Astrocyte (in vitro differentiated cells and primary cell): ENCODE measurements at regions not wholly inside any gene's neighbourhood (a gene's known extent, or its start where the extent isn't known, plus 50 kb on each side); places are given as distances from the start of the nearest gene placed in this dataset.

Experiments used
- DNase-seq: peaks from one replicate; pipeline ENCODE4 v3.0.0-alpha.2; 2010; ENCODE audit warnings: low read depth
- FAIRE-seq: peaks from 2 replicates; lab custom pipeline; 2011; peaks lifted over from hg19 to GRCh38; lab: Jason Lieb, UNC
- H2AFZ ChIP-seq: 2 replicates; pipeline ENCODE4 v1.6.0; 2012; ENCODE audit warnings: low read depth, low read length, inconsistent platforms
- H3K27ac ChIP-seq: 2 replicates; pipeline ENCODE4 v1.5.1; 2011; ENCODE audit warnings: low read depth, low read length, inconsistent platforms
- H3K27me3 ChIP-seq: 2 replicates; pipeline ENCODE4 v1.6.0; 2011; ENCODE audit warnings: low read length, inconsistent platforms; ENCODE audit not compliant: insufficient read depth
- H3K36me3 ChIP-seq: 2 replicates; pipeline ENCODE4 v1.5.1; 2011; ENCODE audit warnings: low read length, inconsistent platforms; ENCODE audit not compliant: insufficient read depth
- H3K4me1 ChIP-seq: 2 replicates; pipeline ENCODE4 v1.5.1; 2011; ENCODE audit warnings: low read length, inconsistent platforms; ENCODE audit not compliant: insufficient read depth
- H3K4me2 ChIP-seq: 2 replicates; pipeline ENCODE4 v1.6.0; 2012; ENCODE audit warnings: low read length, inconsistent platforms
- H3K4me3 ChIP-seq: 2 replicates; pipeline ENCODE4 v1.5.1; 2011; ENCODE audit warnings: low read depth, mild to moderate bottlenecking, low read length, inconsistent platforms; ENCODE audit not compliant: insufficient read depth
- H3K79me2 ChIP-seq: 2 replicates; pipeline ENCODE4 v1.6.0; 2012; ENCODE audit warnings: mild to moderate bottlenecking, low read length, inconsistent platforms; ENCODE audit not compliant: insufficient read depth
- H3K9ac ChIP-seq: 2 replicates; pipeline ENCODE4 v1.6.0; 2012; ENCODE audit warnings: mild to moderate bottlenecking, low read length, inconsistent platforms
- H3K9me3 ChIP-seq: 2 replicates; pipeline ENCODE4 v1.5.1; 2012; ENCODE audit warnings: low read depth, mild to moderate bottlenecking, low read length, inconsistent platforms; ENCODE audit not compliant: insufficient read depth
- H4K20me1 ChIP-seq: 2 replicates; pipeline ENCODE4 v1.6.0; 2012; ENCODE audit warnings: low read length, inconsistent platforms; ENCODE audit not compliant: insufficient read depth
- H3K27ac Mint-ChIP-seq: one replicate; pipeline ENCODE4 v1.8.0; 2021; ENCODE audit warnings: mild to moderate bottlenecking, mixed read lengths; ENCODE audit not compliant: unreplicated experiment
- H3K27me3 Mint-ChIP-seq: one replicate; pipeline ENCODE4 v1.8.0; 2021; ENCODE audit warnings: low read depth, mixed read lengths; ENCODE audit not compliant: unreplicated experiment
- H3K36me3 Mint-ChIP-seq: one replicate; pipeline ENCODE4 v1.8.0; 2021; ENCODE audit warnings: low read depth, mixed read lengths; ENCODE audit not compliant: unreplicated experiment
- H3K4me1 Mint-ChIP-seq: one replicate; pipeline ENCODE4 v1.8.0; 2021; ENCODE audit warnings: low read depth, mixed read lengths; ENCODE audit not compliant: unreplicated experiment
- H3K4me3 Mint-ChIP-seq: one replicate; pipeline ENCODE4 v1.8.0; 2021; ENCODE audit warnings: mild to moderate bottlenecking, moderate library complexity, mixed read lengths; ENCODE audit not compliant: unreplicated experiment
- H3K9me3 Mint-ChIP-seq: one replicate; pipeline ENCODE4 v1.8.0; 2021; ENCODE audit warnings: mild to moderate bottlenecking, mixed read lengths; ENCODE audit not compliant: unreplicated experiment
- EZH2 ChIP-seq: IDR thresholded peaks from 2 replicates; pipeline ENCODE4 v1.6.1; 2012; ENCODE audit warnings: mild to moderate bottlenecking, low read length, inconsistent platforms; ENCODE audit not compliant: insufficient read depth
- TF ChIP-seq, protein P1 (sequence below): IDR thresholded peaks from 2 replicates; pipeline ENCODE4 v1.5.1; 2011; ENCODE audit warnings: low read depth, mild to moderate bottlenecking, inconsistent platforms, low read length, moderate library complexity; ENCODE audit not compliant: insufficient read depth

- H3K4me3 Mint-ChIP-seq, result no peak overlapping the region
- H3K9me3 Mint-ChIP-seq, result no peaks in the 10 kb centered on the region
- FAIRE-seq (no peak), DNase-seq (no peak)
- no peak overlapping the region for H3K27ac Mint-ChIP-seq
- Histone ChIP-seq H3K36me3 (no peaks in the 10 kb centered on the region), H3K27ac (no peak overlapping the region), H3K27me3 (no peaks in the 10 kb centered on the region), H2AFZ (no peak overlapping the region), H4K20me1 (no peaks in the 10 kb centered on the region), H3K9me3 (no peaks in the 10 kb centered on the region), H3K4me3 (no peak overlapping the region), H3K79me2 (no peaks in the 10 kb centered on the region), H3K4me2 (no peak overlapping the region), H3K4me1 (no peaks in the 10 kb centered on the region), H3K9ac (no peak overlapping the region)
- TF ChIP-seq, protein P1, sequence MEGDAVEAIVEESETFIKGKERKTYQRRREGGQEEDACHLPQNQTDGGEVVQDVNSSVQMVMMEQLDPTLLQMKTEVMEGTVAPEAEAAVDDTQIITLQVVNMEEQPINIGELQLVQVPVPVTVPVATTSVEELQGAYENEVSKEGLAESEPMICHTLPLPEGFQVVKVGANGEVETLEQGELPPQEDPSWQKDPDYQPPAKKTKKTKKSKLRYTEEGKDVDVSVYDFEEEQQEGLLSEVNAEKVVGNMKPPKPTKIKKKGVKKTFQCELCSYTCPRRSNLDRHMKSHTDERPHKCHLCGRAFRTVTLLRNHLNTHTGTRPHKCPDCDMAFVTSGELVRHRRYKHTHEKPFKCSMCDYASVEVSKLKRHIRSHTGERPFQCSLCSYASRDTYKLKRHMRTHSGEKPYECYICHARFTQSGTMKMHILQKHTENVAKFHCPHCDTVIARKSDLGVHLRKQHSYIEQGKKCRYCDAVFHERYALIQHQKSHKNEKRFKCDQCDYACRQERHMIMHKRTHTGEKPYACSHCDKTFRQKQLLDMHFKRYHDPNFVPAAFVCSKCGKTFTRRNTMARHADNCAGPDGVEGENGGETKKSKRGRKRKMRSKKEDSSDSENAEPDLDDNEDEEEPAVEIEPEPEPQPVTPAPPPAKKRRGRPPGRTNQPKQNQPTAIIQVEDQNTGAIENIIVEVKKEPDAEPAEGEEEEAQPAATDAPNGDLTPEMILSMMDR, result no peak
- TF ChIP-seq EZH2, result no peak
- no peaks in the 10 kb centered on the region for H3K36me3 Mint-ChIP-seq
- H3K4me1 Mint-ChIP-seq, result peaks cover 6% of the 10 kb centered on the region
- H3K27me3 Mint-ChIP-seq, result peaks cover 10% of the 10 kb centered on the region
These were observed 61.3 kb upstream of the MYLIP start for GRCh38 chr6:16067568-16067967.

DNA sequence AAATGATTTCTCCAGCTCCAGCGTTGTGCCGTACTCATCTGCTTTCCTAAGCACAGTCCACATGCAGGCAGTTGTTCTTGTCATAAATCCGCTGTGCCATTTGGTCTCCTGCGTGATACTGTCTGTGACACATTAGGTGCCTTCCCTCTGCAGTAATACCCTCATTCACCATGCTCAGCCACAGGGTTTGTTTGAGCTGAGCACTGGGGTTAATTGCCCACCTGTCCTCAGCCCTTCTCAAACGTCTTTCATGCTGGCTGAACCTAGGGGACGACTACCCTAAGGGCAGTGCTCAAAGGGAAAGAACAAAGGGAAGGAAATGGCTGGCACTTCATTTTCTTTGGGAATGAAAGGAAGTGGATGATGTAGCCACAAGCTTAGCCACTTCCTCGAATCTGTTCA lies 64.2 kb upstream of the MYLIP start:
- Histone ChIP-seq H3K79me2 (no peaks in the 10 kb centered on the region), H3K27ac (no peak overlapping the region), H3K27me3 (no peaks in the 10 kb centered on the region), H4K20me1 (no peaks in the 10 kb centered on the region), H2AFZ (no peak overlapping the region), H3K4me1 (no peaks in the 10 kb centered on the region), H3K9ac (no peak overlapping the region), H3K4me3 (no peak overlapping the region), H3K36me3 (no peaks in the 10 kb centered on the region), H3K4me2 (no peak overlapping the region), H3K9me3 (no peaks in the 10 kb centered on the region)
- H3K36me3 Mint-ChIP-seq, result no peaks in the 10 kb centered on the region
- DNase-seq, result no peak
- no peak overlapping the region for H3K4me3 Mint-ChIP-seq
- H3K27ac Mint-ChIP-seq, result no peak overlapping the region
- FAIRE-seq, result no peak
- H3K9me3 Mint-ChIP-seq, result no peaks in the 10 kb centered on the region
- H3K4me1 Mint-ChIP-seq, result peaks cover 6% of the 10 kb centered on the region
- H3K27me3 Mint-ChIP-seq, result peaks cover 5% of the 10 kb centered on the region
- TF ChIP-seq, protein P1, result no peak
- TF ChIP-seq EZH2, result no peak

DNA sequence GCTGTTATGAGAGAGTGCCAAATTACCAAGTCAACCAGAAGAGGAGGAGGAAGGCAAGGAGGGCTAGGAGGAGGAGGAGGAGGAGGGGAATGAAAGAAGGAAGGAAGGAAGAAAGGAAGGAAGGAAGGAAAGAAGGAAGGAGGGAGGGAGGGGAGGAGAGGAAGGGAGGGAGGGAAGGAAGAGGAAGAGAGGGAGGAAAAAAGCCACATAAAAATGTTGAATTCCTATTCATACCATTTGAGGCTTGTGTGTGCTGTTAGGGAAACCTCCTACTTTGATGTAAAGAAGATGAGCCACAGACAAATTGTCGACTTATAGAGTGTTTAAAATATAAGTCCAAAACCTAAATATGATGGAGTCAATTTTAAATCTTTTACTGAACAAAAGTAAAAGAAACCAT lies 65.3 kb upstream of the MYLIP start:
- TF ChIP-seq, protein P1, result no peak
- no peak for TF ChIP-seq EZH2
- H3K36me3 Mint-ChIP-seq, result no peaks in the 10 kb centered on the region
- Histone ChIP-seq H3K9ac (no peak overlapping the region), H3K36me3 (no peaks in the 10 kb centered on the region), H3K79me2 (no peaks in the 10 kb centered on the region), H3K4me2 (no peak overlapping the region), H3K4me1 (no peaks in the 10 kb centered on the region), H3K4me3 (no peak overlapping the region), H2AFZ (no peak overlapping the region), H4K20me1 (no peaks in the 10 kb centered on the region), H3K27ac (no peak overlapping the region), H3K27me3 (no peaks in the 10 kb centered on the region), H3K9me3 (no peaks in the 10 kb centered on the region)
- FAIRE-seq (no peak), DNase-seq (no peak)
- peaks cover 6% of the 10 kb centered on the region for H3K4me1 Mint-ChIP-seq
- H3K27ac Mint-ChIP-seq, result no peak overlapping the region
- H3K27me3 Mint-ChIP-seq, result peaks cover 3% of the 10 kb centered on the region
- H3K9me3 Mint-ChIP-seq, result no peaks in the 10 kb centered on the region
- no peak overlapping the region for H3K4me3 Mint-ChIP-seq
